ENCODE measurements at regions not wholly inside any gene's neighbourhood (a gene's known extent, or its start where the extent isn't known, plus 50 kb on each side); places are given as distances from the start of the nearest gene placed in this dataset.

DNA sequence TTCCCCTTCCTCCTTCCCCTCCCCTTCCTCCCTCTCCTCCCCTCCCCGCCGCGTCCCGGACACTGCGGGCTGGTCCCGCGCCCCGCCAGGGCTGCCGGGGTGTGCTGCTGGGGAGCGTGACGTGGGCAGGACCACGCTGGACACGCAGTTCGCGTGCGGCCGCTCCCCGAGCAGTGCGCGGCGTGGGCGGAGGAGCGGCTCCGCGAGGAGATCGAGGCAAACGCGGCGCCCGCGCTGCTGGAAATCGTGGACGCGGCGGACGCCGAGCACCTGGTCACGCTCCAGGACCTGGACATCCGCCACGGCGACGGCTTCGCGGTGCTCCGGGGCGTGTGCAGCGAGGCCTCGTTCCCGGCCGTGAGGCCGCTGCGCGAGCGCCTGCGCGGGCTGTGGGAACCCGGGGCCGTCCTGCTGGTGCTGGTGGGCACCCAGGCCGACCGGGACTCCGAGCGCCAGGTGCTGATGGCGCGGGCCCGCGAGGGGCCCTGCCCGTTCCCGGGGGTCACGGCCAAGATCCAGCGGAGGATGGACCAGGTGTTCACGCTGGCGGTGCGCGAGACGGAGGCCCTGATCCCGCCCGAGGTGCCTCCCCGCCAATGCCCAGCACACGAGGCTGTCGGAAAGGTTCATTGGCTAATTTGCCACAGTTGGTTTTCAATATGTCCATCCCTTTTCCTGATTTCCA lies 84.3 kb downstream of the TNFAIP2 start:
- no peak for DNase-seq

- no peak for DNase-seq
Measured at GRCh38 chr14:103209054-103209453, 85.8 kb downstream of the TNFAIP2 start.

GRCh38 chr14:103209506-103209905 lies 86.2 kb downstream of the TNFAIP2 start:
- DNase-seq, result no peak

- DNase-seq, result no peak
Measured at GRCh38 chr14:103213331-103213730, 90.1 kb downstream of the TNFAIP2 start.

- DNase-seq, result no peak
Measured at GRCh38 chr14:103214461-103214958, 91.2 kb downstream of the TNFAIP2 start.

DNA sequence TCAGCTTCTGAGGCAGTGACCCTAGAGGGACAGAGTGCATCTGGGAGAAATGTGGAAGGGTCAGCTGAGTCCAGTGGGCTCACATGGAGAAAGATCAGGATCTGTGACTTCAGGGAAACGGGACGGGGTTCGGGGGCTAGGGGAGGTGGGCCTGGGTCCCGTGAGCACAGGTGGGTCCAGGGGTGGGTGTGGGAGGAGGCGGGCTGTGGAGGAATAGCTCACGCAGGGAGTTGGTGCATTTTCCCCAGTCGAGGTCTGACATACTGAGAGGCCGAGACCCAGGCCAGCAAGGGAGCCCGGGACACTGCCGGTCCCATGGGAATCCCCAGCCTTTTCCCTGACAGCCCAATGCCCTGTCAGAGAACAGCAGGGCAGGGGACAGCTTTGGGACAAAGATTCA lies 93.1 kb downstream of the TNFAIP2 start:
- DNase-seq, result no peak

DNA sequence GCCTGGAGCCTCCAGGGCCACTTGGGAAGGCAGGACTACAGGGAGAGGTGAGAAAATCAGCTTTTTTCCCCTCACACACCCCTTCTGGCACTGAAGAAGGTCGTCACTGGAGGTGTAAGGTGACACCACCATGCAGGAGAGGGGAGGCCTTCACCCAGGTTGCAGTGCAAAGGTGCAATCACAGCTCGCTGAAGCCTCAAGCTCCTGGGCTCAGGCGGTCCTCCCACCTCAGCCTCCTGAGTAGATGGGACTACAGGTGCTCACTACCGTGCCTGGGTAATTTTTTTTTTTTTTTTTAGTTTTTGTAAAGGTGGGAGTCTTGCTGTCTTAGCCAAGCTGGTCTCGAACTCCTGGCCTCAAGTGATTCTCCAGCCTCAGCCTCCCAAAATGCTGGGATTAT lies 93.6 kb downstream of the TNFAIP2 start:
- no peak for DNase-seq

GRCh38 chr14:103217538-103217937 lies 94.3 kb downstream of the TNFAIP2 start:
- DNase-seq, result no peak

DNA sequence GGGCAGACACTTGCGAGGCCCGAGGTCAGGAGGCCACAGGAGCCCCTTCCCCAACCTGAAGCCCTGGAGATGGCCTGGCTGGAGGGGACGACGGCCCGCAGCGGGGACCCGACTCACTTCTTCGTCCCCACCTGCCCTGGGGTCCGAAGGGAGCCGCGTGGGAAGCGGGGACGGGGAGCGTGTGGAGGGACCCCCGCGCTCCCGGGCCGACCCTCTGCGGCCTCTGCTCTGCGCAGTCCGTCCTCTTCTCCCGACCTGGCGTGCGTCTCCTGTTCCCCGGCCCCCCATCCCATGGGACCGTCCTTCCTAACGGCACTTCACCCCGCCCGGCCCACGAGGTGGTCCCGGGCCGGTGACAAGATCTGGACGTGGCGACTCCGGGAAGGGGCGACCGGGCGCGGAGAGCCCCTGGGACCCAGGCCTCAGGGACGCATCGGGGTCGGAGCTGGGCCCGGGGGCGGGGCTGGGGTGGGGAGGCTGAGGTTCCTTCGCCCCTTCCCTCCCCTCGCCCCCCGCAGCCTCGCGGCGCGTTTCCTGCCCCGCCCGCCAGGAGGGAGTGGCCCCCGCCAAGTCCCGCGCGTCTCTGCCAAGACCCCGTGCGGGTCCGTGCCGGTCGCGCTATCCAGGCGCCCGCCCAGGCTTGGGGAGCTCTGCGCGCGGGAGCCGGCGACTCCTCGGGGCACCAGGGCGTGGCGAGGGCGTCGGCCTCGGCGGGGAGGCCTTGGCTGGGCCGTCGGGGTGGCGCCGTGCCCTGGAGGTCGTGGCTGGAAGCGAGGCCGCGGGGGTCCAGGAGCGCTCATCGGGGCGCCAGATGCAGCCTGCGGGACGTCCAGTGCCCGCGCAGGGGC lies 97.1 kb downstream of the TNFAIP2 start:
- no peak for DNase-seq

DNA sequence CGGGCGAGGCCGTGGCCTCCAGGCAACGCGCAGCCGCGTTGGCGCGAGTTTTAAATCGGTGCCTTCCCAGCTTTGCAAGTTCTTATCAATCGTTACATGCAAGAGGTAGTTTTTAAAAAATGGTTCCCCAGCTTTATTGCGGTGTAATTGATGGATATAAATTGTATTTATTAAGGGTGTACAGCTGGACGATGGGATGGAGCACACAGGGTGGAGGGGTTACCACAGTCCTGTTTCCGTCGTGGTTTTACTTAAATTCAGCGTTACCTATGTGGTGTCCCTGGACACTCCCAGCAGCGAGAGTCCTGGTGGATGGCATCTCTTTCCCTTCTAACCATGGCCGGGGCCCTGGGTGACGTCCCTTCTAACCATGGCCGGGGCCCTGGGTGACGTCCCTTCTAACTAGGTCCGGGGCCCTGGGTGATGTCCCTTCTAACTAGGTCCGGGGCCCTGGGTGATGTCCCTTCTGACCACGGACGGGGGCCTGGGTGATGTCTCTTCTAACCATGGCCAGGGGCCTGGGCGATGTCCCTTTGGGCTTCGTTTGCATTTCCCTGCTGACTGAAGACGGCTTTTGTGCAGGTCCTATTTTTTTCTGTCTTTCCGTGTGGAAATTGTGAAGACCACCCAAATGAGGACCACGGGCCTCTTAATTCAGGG lies 97.9 kb downstream of the TNFAIP2 start:
- no peak for DNase-seq

- DNase-seq, result no peak
Measured at GRCh38 chr14:103221781-103222358, 98.6 kb downstream of the TNFAIP2 start.

DNA sequence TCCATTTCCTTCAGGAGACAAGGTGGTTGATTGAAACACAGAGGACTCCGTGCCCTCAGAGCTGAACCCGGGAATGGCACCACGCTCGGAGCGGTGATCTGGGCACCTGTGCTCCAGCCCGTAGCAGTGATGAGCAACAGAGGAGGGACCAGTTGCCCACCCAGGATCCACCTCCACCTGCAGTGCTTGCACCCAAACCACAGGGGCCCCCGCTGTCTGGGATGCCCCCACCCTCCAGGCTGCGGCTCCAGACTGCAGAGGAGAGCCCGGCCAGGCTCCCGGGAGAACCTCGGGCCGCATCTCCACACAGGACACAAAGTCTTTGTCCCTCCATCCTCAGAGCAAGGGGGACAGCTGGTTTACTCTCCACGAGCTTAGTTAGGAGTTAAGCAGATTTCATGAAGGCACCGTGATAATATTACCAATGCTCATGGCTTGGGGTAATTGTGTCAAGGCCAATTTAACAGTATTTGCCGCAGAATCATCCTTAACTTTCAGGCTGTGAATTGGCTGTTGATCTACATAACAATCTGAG lies 100.6 kb downstream of the TNFAIP2 start:
- no peak for DNase-seq

- DNase-seq, result no peak
Measured at GRCh38 chr14:103225062-103225461, 101.8 kb downstream of the TNFAIP2 start.

- DNase-seq, result no peak
Measured at GRCh38 chr14:103225476-103225875, 102.2 kb downstream of the TNFAIP2 start.

GRCh38 chr14:103227094-103227768 lies 104.0 kb downstream of the TNFAIP2 start:
- DNase-seq, result no peak

GRCh38 chr14:103228076-103228806 lies 105.0 kb downstream of the TNFAIP2 start:
- DNase-seq, result no peak

DNA sequence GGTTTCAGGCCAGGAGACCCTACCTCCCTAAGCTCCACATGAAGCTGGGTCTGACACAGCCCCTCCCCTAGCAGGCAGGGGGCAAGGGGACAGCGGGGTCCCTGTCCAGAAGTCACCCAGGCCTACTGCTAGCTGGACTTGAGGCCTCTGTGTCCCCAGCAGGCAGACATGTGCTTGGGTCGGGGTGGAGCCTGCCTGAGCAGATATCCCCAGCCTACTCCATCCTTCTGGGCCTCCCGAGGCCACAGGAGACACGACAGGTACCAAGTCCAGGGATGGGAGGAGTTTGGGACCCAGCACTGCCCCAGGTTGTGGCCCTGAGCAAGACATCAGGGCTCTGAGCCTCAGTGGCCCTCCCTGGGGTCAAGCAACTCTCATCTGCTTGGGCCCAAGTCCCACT lies 105.2 kb upstream of the EIF5 start:
- DNase-seq, result no peak

DNA sequence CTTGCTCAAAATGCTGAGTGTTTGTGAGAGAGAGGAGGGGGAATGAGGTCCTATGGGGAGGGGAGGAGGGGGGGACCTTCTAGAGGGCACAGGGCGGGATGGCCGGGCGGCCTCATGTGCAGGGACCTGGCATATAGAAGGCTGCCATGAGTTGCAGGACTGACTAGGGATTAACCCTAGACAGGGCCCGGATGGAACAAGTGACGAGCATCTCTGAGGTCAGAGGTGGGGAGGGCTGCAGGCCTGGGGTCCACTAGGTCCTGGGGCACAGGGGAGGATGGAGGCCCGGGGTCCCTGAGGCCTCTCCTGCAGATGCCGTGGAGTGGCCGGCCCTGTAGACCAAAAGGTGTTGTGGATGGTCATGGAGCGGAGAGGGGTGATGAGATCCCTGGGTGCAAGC lies 104.0 kb upstream of the EIF5 start:
- no peak for DNase-seq

- no peak for DNase-seq
Measured at GRCh38 chr14:103230658-103231334, 103.2 kb upstream of the EIF5 start.

DNA sequence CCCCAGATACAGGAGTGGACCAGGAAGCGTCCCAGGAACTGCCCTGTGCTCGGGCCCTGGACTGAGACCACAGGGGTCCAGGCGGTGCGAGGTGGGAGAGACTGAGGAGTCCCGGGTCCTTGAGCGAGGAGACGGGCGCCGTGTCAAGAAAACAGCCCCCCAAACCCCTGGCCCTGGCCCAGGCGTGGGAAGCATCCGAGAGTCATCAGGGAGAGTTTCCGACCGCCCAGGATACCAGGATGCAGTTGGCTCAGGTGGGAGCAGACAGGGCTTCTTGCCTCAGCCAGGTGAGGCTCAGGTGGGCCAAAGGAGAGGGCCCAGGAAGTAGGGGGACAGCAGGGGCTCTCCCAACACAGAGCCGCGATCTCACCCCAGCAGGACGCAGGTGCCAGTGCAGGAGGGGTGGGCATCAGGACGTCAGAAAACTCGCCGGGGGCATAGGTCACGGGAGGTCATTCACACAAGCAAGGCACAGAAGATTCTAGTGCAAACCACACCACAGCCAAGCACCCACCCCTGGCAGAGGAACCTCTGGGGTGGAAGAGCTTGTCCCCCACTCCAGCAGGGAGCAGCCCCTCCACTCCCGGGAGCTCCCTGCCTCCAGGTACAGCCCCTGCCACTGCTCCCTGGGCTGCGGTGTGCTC lies 102.5 kb upstream of the EIF5 start:
- DNase-seq, result no peak

Measured in OCI-M1 (cell line).